HCT116 (cell line): ENCODE measurements at regions not wholly inside any gene's neighbourhood (a gene's known extent, or its start where the extent isn't known, plus 50 kb on each side); places are given as distances from the start of the nearest gene placed in this dataset.

Experiments used
- ATAC-seq: fragments of 200-7000 bp; cut with Tn5 transposase; 2 replicates; pipeline ENCODE4 v1.9.1; 2020; ENCODE audit warnings: mild to moderate bottlenecking, moderate library complexity
- BruUV-seq: library from RNA; stranded (reverse); fragments of 400-500 nt; replicated peaks from 2 replicates; lab custom pipeline; 2021; lab: Mats Ljungman, UMichigan
- CTCF ChIA-PET: fragments of 300-600 bp; sonication (Branson Sonifier 250); formaldehyde crosslinking; loops from one replicate; lab custom pipeline; 2021; ENCODE audit warnings: antibody characterized with exemption; lab: Charles Lee
- POLR2A ChIA-PET: fragments of 300-600, 350-600 bp; sonication (Branson Sonifier 250); formaldehyde crosslinking; loops from one replicate; lab custom pipeline; 2021; ENCODE audit warnings: antibody characterized with exemption; lab: Charles Lee
- RAD21 ChIA-PET, 2 experiments: fragments of 300-600 bp; sonication (Branson Sonifier 250); formaldehyde crosslinking; loops; one replicate each; lab custom pipeline; 2023; ENCODE audit warnings: low total read pairs in 2 of 2; ENCODE audit not compliant: uncharacterized antibody in 2 of 2, unreplicated experiment in 2 of 2, low non-redundant PET in 1 of 2; lab: Charles Lee
- DNase-seq: peaks from one replicate; pipeline ENCODE4 v3.0.0-alpha.2; 2010; ENCODE audit warnings: low read depth, low spot score
- H2AFZ ChIP-seq: fragments of 200-600 bp; shearing (Covaris generic), sonication (generic); 2 replicates; pipeline ENCODE4 v1.6.1; 2017; ENCODE audit warnings: low read depth, mixed run types, mixed read lengths, antibody characterized with exemption, low read length; ENCODE audit not compliant: poor library complexity, severe bottlenecking
- H3K27ac ChIP-seq: 2 replicates; pipeline ENCODE4 v1.5.1; 2012; ENCODE audit warnings: low read depth, low read length
- H3K27me3 ChIP-seq: fragments of 200-600 bp; sonication (generic); 2 replicates; pipeline ENCODE4 v1.6.1; 2016; ENCODE audit warnings: mixed run types, low read length, mixed read lengths; ENCODE audit not compliant: insufficient read depth
- H3K36me3 ChIP-seq, 2 experiments: fragments of 200-500 bp in 1 of 2; fragments of 200-600 bp in 1 of 2; sonication (Bioruptor generic) in 1 of 2; sonication (generic) in 1 of 2; 2 replicates each; pipeline versions ENCODE4 v1.5.1 to v1.6.1; 2014 to 2016; ENCODE audit warnings: low read length in 2 of 2, inconsistent platforms in 1 of 2, mixed read lengths in 1 of 2, mixed run types in 1 of 2; ENCODE audit not compliant: insufficient read depth in 2 of 2, control insufficient read depth in 1 of 2
- H3K4me1 ChIP-seq, 2 experiments: fragments of 200-600 bp in 1 of 2; sonication (generic) in 1 of 2; 2 replicates each; pipeline versions ENCODE4 v1.5.1 to v1.6.1; 2012 to 2017; ENCODE audit warnings: low read length in 2 of 2, inconsistent platforms in 1 of 2, mild to moderate bottlenecking in 1 of 2, mixed read lengths in 1 of 2, mixed run types in 1 of 2, moderate library complexity in 1 of 2; ENCODE audit not compliant: insufficient read depth in 2 of 2, control insufficient read depth in 1 of 2
- H3K4me2 ChIP-seq: fragments of 200-600 bp; sonication (generic); 2 replicates; pipeline ENCODE4 v1.6.1; 2017; ENCODE audit warnings: mixed run types, low read length, mixed read lengths
- H3K4me3 ChIP-seq, 2 experiments: fragments of 200-600 bp in 1 of 2; sonication (generic) in 1 of 2; replicated peaks in 1 of 2; 2 replicates each; pipeline ENCODE4 v1.5.1; 2011 to 2016; ENCODE audit warnings: low read length in 2 of 2, control low read depth in 1 of 2, low read depth in 1 of 2, mild to moderate bottlenecking in 1 of 2, mixed read lengths in 1 of 2, mixed run types in 1 of 2
- H3K79me2 ChIP-seq: fragments of 200-600 bp; sonication (generic); 2 replicates; pipeline ENCODE4 v1.6.1; 2017; ENCODE audit warnings: mild to moderate bottlenecking, mixed run types, low read length, moderate library complexity, mixed read lengths; ENCODE audit not compliant: insufficient read depth
- H3K9ac ChIP-seq: fragments of 200-600 bp; sonication (generic); 2 replicates; pipeline ENCODE4 v1.6.1; 2016; ENCODE audit warnings: low read length, mixed read lengths
- H3K9me2 ChIP-seq: fragments of 200-600 bp; sonication (generic), shearing (Covaris generic); 2 replicates; pipeline ENCODE4 v1.6.1; 2017; ENCODE audit warnings: mixed run types, mild to moderate bottlenecking, moderate library complexity; ENCODE audit not compliant: insufficient read depth
- H3K9me3 ChIP-seq, 2 experiments: fragments of 200-500 bp in 1 of 2; fragments of 200-600 bp in 1 of 2; sonication (Bioruptor generic) in 1 of 2; sonication (generic) in 1 of 2; 2 replicates each; pipeline ENCODE4 v1.6.1; 2014 to 2017; ENCODE audit warnings: low read length in 2 of 2, mixed read lengths in 2 of 2, inconsistent platforms in 1 of 2, low read depth in 1 of 2, mild to moderate bottlenecking in 1 of 2, mixed run types in 1 of 2, moderate library complexity in 1 of 2; ENCODE audit not compliant: control insufficient read depth in 1 of 2, insufficient read depth in 1 of 2
- H4K20me1 ChIP-seq: fragments of 200-600 bp; sonication (generic), shearing (Covaris generic); 2 replicates; pipeline ENCODE4 v1.6.1; 2017; ENCODE audit warnings: mixed run types, mild to moderate bottlenecking, moderate library complexity; ENCODE audit not compliant: insufficient read depth
- EZH2phosphoT487 ChIP-seq: fragments of 200-600 bp; IDR thresholded peaks from 2 replicates; pipeline ENCODE4 v1.6.1; 2018; ENCODE audit warnings: antibody characterized with exemption, borderline replicate concordance
- FOSL1 ChIP-seq: IDR thresholded peaks from 2 replicates; pipeline ENCODE4 v1.6.1; 2012; ENCODE audit warnings: low read depth
- JUND ChIP-seq: IDR thresholded peaks from 2 replicates; pipeline ENCODE4 v1.6.1; 2012
- RAD21 ChIP-seq: IDR thresholded peaks from 2 replicates; pipeline ENCODE4 v1.6.1; 2012; ENCODE audit warnings: low read depth, mild to moderate bottlenecking
- REST ChIP-seq: IDR thresholded peaks from 2 replicates; pipeline ENCODE4 v1.6.1; 2012; ENCODE audit warnings: low read depth
- SIN3A ChIP-seq: IDR thresholded peaks from 2 replicates; pipeline ENCODE4 v1.6.1; 2012; ENCODE audit warnings: low read depth
- ZBTB33 ChIP-seq: IDR thresholded peaks from 2 replicates; pipeline ENCODE4 v1.6.1; 2011; ENCODE audit warnings: mild to moderate bottlenecking, low read length, moderate library complexity; ENCODE audit not compliant: insufficient replicate concordance; ENCODE audit errors: extremely low read depth
- ZNF274 ChIP-seq: fragments of 200-500 bp; sonication (Bioruptor generic); IDR thresholded peaks from 2 replicates; pipeline ENCODE4 v1.6.1; 2014; ENCODE audit warnings: mild to moderate bottlenecking, low read depth, low read length, inconsistent platforms
- intact Hi-C: fragments of 100-400 bp; cut with micrococcal nuclease; formaldehyde crosslinking; loops from 2 replicates; pipeline ENCODE4 v1.10.0; 2022
- TF ChIP-seq, protein P1 (sequence below), 3 experiments: fragments of 200-600 bp in 1 of 3; sonication (generic) in 1 of 3; IDR thresholded peaks in 2 of 3; conservative IDR thresholded peaks in 1 of 3; 2 replicates each; pipeline ENCODE4 v1.5.1; 2012 to 2017; ENCODE audit warnings: low read depth in 2 of 3, low read length in 2 of 3, antibody characterized with exemption in 1 of 3, borderline replicate concordance in 1 of 3, control low read depth in 1 of 3, mild to moderate bottlenecking in 1 of 3, mixed read lengths in 1 of 3, mixed run types in 1 of 3, moderate library complexity in 1 of 3; ENCODE audit not compliant: insufficient read depth in 1 of 3
- TF ChIP-seq, protein P2 (sequence below): IDR thresholded peaks from 2 replicates; pipeline ENCODE4 v1.6.1; 2012

GRCh38 chr6:141491684-141492083, 641.0 kb upstream of the GJE1 start:
- intact Hi-C loops: no loop called here
- Histone ChIP-seq H3K9me3 (peaks cover 0 to 4% of the 10 kb centered on the region in 2 experiments; a peak in 1 of 4 replicates), H3K9ac (no peak overlapping the region), H3K27me3 (no peaks in the 10 kb centered on the region), H4K20me1 (no peaks in the 10 kb centered on the region), H3K4me2 (no peak overlapping the region), H3K27ac (no peak overlapping the region), H3K36me3 (no peaks in the 10 kb centered on the region), H3K9me2 (no peaks in the 10 kb centered on the region), H3K4me3 (no peak overlapping the region), H3K79me2 (no peaks in the 10 kb centered on the region), H3K4me1 (no peaks in the 10 kb centered on the region), H2AFZ (no peak overlapping the region)
- RAD21 ChIA-PET: no interaction called here
- no peak for TF ChIP-seq REST
- no peak for TF ChIP-seq SIN3A
- TF ChIP-seq, protein P1, sequence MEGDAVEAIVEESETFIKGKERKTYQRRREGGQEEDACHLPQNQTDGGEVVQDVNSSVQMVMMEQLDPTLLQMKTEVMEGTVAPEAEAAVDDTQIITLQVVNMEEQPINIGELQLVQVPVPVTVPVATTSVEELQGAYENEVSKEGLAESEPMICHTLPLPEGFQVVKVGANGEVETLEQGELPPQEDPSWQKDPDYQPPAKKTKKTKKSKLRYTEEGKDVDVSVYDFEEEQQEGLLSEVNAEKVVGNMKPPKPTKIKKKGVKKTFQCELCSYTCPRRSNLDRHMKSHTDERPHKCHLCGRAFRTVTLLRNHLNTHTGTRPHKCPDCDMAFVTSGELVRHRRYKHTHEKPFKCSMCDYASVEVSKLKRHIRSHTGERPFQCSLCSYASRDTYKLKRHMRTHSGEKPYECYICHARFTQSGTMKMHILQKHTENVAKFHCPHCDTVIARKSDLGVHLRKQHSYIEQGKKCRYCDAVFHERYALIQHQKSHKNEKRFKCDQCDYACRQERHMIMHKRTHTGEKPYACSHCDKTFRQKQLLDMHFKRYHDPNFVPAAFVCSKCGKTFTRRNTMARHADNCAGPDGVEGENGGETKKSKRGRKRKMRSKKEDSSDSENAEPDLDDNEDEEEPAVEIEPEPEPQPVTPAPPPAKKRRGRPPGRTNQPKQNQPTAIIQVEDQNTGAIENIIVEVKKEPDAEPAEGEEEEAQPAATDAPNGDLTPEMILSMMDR (IDR thresholded peaks at IDR 0.05 in 2 of 3, conservative IDR thresholded peaks at IDR 0.05 in 1 of 3; ENCODE audit: borderline replicate concordance in 1 of 3, insufficient read depth in 1 of 3, low read depth in 2 of 3, low read length in 2 of 3): no peak
- no peak for TF ChIP-seq EZH2phosphoT487
- no peak for TF ChIP-seq ZNF274
- TF ChIP-seq ZBTB33: no peak
- TF ChIP-seq RAD21: no peak
- no peak for TF ChIP-seq JUND
- TF ChIP-seq, protein P2, sequence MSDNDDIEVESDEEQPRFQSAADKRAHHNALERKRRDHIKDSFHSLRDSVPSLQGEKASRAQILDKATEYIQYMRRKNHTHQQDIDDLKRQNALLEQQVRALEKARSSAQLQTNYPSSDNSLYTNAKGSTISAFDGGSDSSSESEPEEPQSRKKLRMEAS: no peak
- no peak for TF ChIP-seq FOSL1
- CTCF ChIA-PET: no interaction called here
- BruUV-seq: no TSS peak
- POLR2A ChIA-PET: no interaction called here
- no peak for ATAC-seq
- no peak for DNase-seq
